ENCODE measurements at regions not wholly inside any gene's neighbourhood (a gene's known extent, or its start where the extent isn't known, plus 50 kb on each side); places are given as distances from the start of the nearest gene placed in this dataset.

GRCh38 chr5:41587668-41588067, 77.3 kb upstream of the PLCXD3 start:
- DNase-seq (ENCODE audit: low spot score), result no peak
- Histone ChIP-seq H3K4me3 (ENCODE audit: severe bottlenecking) (no peak overlapping the region), H3K9me3 (ENCODE audit: severe bottlenecking) (no peaks in the 10 kb centered on the region), H3K27me3 (ENCODE audit: insufficient read depth, poor library complexity, severe bottlenecking) (no peaks in the 10 kb centered on the region), H3K36me3 (ENCODE audit: low read depth) (no peaks in the 10 kb centered on the region), H3K27ac (ENCODE audit: poor library complexity, severe bottlenecking) (no peak overlapping the region), H3K4me1 (ENCODE audit: insufficient read depth, poor library complexity, severe bottlenecking) (no peaks in the 10 kb centered on the region)
- no peak for TF ChIP-seq CTCF (IDR thresholded peaks at IDR 0.05; ENCODE audit: poor library complexity, severe bottlenecking)
- ATAC-seq (ENCODE audit: low read depth), result no peak

- Histone ChIP-seq H3K9me3 (ENCODE audit: severe bottlenecking) (no peaks in the 10 kb centered on the region), H3K4me3 (ENCODE audit: severe bottlenecking) (no peak overlapping the region), H3K27me3 (ENCODE audit: insufficient read depth, poor library complexity, severe bottlenecking) (peaks cover 11% of the 10 kb centered on the region), H3K4me1 (ENCODE audit: insufficient read depth, poor library complexity, severe bottlenecking) (no peaks in the 10 kb centered on the region), H3K27ac (ENCODE audit: poor library complexity, severe bottlenecking) (no peak overlapping the region), H3K36me3 (ENCODE audit: low read depth) (no peaks in the 10 kb centered on the region)
- no peak for DNase-seq (ENCODE audit: low spot score)
- ATAC-seq (ENCODE audit: low read depth), result no peak
- TF ChIP-seq CTCF (IDR thresholded peaks at IDR 0.05; ENCODE audit: poor library complexity, severe bottlenecking), result no peak
Observed at GRCh38 chr5:41575110-41575779, 64.8 kb upstream of the PLCXD3 start.

GRCh38 chr5:41574391-41574790, 64.0 kb upstream of the PLCXD3 start:
- no peaks in the 10 kb centered on the region for H3K9me3 ChIP-seq (ENCODE audit: severe bottlenecking)
- DNase-seq (ENCODE audit: low spot score), result no peak
- no peaks in the 10 kb centered on the region for H3K36me3 ChIP-seq (ENCODE audit: low read depth)
- H3K27ac ChIP-seq (ENCODE audit: poor library complexity, severe bottlenecking), result no peak overlapping the region
- no peak overlapping the region for H3K4me3 ChIP-seq (ENCODE audit: severe bottlenecking)
- H3K4me1 ChIP-seq (ENCODE audit: insufficient read depth, poor library complexity, severe bottlenecking), result no peaks in the 10 kb centered on the region
- peaks cover 11% of the 10 kb centered on the region for H3K27me3 ChIP-seq (ENCODE audit: insufficient read depth, poor library complexity, severe bottlenecking)
- ATAC-seq (ENCODE audit: low read depth), result no peak
- no peak for TF ChIP-seq CTCF (IDR thresholded peaks at IDR 0.05; ENCODE audit: poor library complexity, severe bottlenecking)
